Mammary epithelial cell (primary cell): ENCODE measurements at regions not wholly inside any gene's neighbourhood (a gene's known extent, or its start where the extent isn't known, plus 50 kb on each side); places are given as distances from the start of the nearest gene placed in this dataset.

Source experiments
- EZH2 ChIP-seq: IDR thresholded peaks from 2 replicates; pipeline ENCODE4 v1.6.1; 2012; ENCODE audit warnings: low read length, inconsistent platforms, borderline replicate concordance
- TF ChIP-seq, protein P1 (sequence below), 2 donors: IDR thresholded peaks in 1 of 2; conservative IDR thresholded peaks in 1 of 2; 2 replicates each; pipeline ENCODE4 v1.5.1; 2011 to 2012; ENCODE audit warnings: inconsistent platforms in 2 of 2, low read length in 2 of 2, mild to moderate bottlenecking in 2 of 2, control low read depth in 1 of 2, low read depth in 1 of 2; ENCODE audit not compliant: insufficient read depth in 1 of 2; ENCODE audit errors: extremely low read depth in 1 of 2

DNA sequence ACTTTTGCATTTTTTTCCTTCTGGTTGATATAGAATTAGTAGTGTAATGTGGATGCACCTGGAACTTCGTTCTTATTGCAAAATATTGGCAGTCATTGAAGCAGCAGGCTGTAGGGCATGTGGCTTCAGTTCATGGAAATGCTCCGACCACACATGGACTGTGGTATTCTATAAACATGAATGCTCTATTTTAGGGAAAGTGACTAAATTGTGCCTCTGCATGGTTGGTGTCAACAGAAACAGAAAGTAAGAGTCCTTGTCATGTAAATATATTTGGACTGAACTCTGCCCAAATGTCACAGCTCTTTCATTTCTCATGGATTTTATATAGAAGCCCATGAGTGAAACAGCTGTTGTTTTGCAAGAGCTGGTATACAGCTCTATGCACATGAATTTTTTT lies 917.0 kb downstream of the LRFN5 start:
- TF ChIP-seq, protein P1, sequence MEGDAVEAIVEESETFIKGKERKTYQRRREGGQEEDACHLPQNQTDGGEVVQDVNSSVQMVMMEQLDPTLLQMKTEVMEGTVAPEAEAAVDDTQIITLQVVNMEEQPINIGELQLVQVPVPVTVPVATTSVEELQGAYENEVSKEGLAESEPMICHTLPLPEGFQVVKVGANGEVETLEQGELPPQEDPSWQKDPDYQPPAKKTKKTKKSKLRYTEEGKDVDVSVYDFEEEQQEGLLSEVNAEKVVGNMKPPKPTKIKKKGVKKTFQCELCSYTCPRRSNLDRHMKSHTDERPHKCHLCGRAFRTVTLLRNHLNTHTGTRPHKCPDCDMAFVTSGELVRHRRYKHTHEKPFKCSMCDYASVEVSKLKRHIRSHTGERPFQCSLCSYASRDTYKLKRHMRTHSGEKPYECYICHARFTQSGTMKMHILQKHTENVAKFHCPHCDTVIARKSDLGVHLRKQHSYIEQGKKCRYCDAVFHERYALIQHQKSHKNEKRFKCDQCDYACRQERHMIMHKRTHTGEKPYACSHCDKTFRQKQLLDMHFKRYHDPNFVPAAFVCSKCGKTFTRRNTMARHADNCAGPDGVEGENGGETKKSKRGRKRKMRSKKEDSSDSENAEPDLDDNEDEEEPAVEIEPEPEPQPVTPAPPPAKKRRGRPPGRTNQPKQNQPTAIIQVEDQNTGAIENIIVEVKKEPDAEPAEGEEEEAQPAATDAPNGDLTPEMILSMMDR (conservative IDR thresholded peaks at IDR 0.05 in 1 of 2, IDR thresholded peaks at IDR 0.05 in 1 of 2; ENCODE audit: extremely low read depth in 1 of 2, insufficient read depth in 1 of 2, low read depth in 1 of 2, low read length in 2 of 2): no peak
- no peak for TF ChIP-seq EZH2
